Femur (tissue), 1 donor: ENCODE measurements at regions not wholly inside any gene's neighbourhood (a gene's known extent, or its start where the extent isn't known, plus 50 kb on each side); places are given as distances from the start of the nearest gene placed in this dataset.
"Not testable (repeated sequence)": the region's sequence is repeated elsewhere in the genome, so short reads cannot be mapped to it uniquely, and the experiment has no call there.

Experiments
- DNase-seq: peaks from one replicate; pipeline ENCODE4 v3.0.0-alpha.2; 2017

DNA sequence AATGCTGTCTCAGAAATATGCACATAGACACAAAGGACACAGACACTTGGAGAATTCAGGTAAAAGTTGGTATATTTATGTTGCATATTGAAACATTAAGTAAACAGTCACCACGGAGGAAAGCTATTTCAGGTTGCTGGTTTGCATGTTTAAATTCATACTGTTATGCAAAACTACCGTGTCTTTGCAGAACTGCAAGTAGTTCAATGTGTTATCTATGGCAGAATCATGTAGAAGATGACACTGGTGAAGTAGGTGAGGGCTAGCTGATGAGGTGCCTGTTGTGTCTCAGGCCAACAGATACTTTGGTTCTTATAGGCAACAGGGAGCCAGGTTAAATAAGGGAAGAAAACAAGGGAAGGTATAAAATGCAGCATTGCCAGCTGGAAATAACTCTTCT is 511.3 kb downstream of the DIPK2A start:
- DNase-seq = no peak

GRCh38 chr3:144487011-144487410 is 515.4 kb downstream of the DIPK2A start:
- no peak for DNase-seq

DNA sequence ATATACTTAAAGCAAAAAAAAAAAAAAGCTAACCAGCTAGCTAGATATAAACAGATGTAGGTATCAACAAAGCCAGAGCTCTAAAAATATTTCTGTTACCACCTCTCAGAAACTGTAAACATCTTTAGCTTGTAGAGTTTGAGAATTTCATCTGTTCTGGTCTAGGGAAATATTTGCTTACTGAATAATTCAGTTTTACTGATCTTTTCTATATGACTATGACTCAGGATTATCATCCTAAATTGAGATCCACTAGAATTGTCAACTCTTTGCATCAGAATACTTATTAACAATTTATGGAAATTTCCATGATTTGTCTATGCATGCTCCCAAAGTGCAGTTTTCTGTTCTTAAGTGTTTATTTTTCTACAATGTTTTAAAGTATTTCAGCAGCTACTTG is 517.3 kb downstream of the DIPK2A start:
- no peak for DNase-seq

DNA sequence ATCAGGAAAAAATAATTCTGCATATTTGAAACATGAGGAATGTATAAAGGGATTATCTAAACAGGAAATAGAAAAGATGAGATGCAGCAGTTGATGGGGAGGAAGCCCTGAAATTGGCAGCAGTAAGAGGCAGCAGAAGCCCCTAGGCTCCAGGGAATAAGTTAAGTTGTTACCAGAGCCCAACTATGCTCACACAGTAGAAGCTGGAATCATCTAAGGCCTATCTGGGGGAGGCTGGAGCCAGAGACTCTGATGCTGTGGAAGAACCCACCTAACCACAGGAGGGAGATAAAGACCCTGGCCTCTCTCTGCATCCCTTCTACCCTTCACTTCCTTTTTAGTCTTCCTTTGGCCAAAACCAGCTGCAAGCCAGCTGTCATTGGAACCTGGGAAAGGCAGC is 519.7 kb downstream of the DIPK2A start:
- DNase-seq = no peak

GRCh38 chr3:144494651-144495050 is 523.0 kb downstream of the DIPK2A start:
- DNase-seq = not testable (repeated sequence)

GRCh38 chr3:144496141-144496835 is 524.7 kb downstream of the DIPK2A start:
- peak; percentile 35 for DNase-seq

GRCh38 chr3:144497452-144497851 is 525.8 kb downstream of the DIPK2A start:
- no peak for DNase-seq

- DNase-seq = no peak
Measured at GRCh38 chr3:144499001-144499930, 527.6 kb downstream of the DIPK2A start.

- no peak for DNase-seq
Measured at GRCh38 chr3:144501467-144501866, 529.8 kb downstream of the DIPK2A start.

- no peak for DNase-seq
Measured at GRCh38 chr3:144502402-144502801, 530.8 kb downstream of the DIPK2A start.

DNA sequence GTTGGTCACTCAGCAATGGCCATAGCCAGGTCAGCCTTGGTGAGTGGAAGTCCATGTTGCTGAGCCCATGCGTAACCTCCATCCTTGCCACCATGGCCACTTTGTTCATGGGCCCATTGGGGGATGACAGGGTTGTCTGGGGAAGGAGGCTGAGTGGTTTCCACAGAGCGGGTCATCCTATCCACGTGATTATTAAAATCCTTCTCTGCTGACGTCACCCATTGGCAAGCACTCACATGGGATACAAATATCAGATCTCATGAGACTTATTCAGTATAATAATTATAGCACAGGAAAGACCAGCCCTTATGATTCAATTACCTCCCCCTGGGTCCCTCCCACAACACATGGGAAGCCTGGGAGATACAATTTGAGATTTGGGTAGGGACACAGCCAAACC is 534.8 kb downstream of the DIPK2A start:
- DNase-seq = not testable (repeated sequence)

DNA sequence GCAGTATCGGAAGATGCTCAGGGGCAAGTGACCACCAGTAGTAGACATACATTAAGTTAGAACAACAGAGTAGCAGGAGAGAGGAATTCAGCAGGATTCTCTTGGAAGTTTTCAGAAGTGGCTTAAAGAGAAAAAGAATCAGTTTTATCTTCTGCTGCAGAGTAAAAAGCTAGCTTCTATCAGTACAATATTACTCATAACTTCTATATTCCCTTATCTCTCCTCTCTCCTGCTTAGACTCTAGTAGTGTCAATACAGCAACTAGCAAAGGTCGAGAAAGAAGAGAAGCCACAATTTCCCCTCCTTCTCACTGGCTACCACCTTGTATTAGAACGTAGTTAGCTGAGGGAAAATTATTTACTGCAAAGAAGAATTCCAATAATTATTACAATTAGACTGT is 539.7 kb downstream of the DIPK2A start:
- no peak for DNase-seq

DNA sequence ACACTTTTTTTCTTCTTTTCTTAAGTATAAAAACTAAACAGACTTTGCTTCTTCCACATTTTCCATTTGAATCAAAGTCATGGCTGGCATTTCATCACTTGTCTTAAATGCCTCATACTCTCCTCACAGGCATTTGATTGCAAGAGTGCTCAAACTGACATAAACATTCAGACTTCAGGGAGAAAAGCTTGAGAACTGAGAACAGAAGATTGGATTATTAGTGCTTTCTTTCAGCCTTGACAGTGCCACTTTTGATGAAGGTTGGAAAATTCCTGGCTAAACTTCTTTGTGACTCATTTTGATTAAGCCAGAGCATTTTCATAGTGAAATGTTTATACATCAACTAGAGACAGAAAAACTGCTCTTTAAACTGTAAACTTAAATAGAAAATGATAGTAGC is 544.4 kb downstream of the DIPK2A start:
- no peak for DNase-seq

DNA sequence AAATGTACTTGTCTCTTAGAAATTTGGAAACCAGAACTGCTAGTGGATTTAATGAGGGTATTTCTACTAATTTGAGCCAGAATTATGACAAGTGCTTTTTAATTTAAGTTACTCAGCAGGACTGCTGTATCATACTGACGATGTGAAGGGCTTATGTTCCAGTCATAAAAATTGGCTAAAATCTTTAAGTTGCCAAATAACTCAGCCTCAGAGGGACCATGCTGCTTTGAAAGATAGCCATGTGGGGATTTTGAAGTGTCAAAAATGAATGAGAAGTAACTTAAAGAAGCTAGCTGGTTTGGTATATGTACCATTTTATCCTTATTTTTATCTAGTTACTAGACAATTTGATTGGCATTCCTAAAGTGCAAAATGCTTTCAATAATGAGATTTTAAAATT is 545.0 kb downstream of the DIPK2A start:
- no peak for DNase-seq

GRCh38 chr3:144521131-144521530 is 549.5 kb downstream of the DIPK2A start:
- DNase-seq = no peak

DNA sequence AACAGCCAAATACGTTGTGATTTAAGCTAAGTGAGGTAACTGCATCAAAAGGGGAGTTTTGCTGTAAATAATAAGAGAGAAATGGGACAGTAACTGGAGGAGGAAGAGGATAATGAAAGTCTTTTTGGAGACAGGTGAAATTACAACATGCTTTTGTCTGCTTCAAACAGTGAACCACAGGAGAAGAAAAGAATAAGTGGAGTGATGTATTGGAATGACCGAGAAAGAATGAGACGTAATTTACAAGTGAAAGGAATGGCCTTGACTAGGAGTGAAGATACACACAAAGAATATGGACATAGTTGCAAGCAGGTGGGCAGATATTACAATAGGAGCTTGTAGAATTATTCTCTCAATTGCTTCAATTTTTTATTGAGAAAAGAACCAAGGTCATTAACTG is 550.8 kb downstream of the DIPK2A start:
- no peak for DNase-seq

GRCh38 chr3:144523396-144523795 is 551.8 kb downstream of the DIPK2A start:
- DNase-seq = no peak

- DNase-seq = no peak
Measured at GRCh38 chr3:144524531-144524930, 552.9 kb downstream of the DIPK2A start.

DNA sequence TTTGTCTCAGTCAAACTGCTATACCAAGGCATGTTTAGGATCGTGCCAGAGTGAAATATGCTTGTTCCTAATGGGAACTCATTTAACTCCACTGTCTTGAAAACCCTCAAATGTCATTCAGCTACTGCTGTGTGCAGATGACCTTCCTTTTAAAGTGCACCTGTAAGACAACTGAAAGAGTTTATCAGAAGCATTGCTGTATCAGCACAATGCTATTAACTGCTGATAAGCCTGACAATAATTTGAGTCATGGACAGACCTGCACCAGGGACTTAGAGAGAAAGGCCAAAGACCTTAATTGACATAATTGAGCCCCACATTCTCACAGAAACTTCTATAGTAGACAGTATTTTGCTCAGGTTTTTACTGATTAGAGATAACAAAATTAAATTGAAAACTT is 557.9 kb downstream of the DIPK2A start:
- no peak for DNase-seq

GRCh38 chr3:144544871-144545270 is 573.2 kb downstream of the DIPK2A start:
- no peak for DNase-seq

- no peak for DNase-seq
Measured at GRCh38 chr3:144546539-144546938, 574.9 kb downstream of the DIPK2A start.

GRCh38 chr3:144548346-144548745 is 576.7 kb downstream of the DIPK2A start:
- DNase-seq = no peak

- no peak for DNase-seq
Measured at GRCh38 chr3:144549166-144549565, 577.5 kb downstream of the DIPK2A start.

DNA sequence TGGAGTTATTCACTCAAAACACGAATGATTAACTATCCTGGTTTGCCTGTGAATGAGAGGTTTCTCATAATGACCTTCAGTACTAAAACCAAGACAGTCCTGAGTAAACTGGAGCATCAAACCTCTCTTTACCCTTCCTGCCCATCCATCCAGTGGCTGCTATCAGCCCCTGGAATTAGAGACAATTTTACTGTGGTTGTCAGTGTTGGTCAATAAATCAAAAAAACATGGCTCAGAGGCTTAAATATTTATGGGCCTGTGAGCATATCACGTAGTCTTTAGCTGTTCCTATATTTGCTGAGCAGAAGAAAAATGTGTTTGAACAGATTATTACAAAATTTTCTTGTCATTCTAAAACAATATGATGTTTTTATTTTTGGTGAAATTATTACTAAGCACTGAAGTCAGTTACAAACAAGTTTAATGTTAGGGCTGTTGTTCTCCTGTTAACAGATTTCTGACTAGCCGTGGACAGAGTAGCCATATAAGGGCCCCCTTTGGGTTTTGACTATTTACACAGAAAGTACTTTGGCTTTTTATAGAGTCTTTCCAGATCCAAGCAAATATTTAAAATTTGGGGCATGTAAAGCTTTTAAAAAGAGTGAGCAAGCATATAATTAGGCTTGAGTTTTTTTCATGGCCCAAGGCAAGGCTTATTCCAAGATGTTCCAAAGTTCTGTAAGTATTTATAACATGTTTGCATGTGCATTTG is 580.9 kb downstream of the DIPK2A start:
- no peak for DNase-seq
